ENCODE measurements at regions not wholly inside any gene's neighbourhood (a gene's known extent, or its start where the extent isn't known, plus 50 kb on each side); places are given as distances from the start of the nearest gene placed in this dataset.

DNA sequence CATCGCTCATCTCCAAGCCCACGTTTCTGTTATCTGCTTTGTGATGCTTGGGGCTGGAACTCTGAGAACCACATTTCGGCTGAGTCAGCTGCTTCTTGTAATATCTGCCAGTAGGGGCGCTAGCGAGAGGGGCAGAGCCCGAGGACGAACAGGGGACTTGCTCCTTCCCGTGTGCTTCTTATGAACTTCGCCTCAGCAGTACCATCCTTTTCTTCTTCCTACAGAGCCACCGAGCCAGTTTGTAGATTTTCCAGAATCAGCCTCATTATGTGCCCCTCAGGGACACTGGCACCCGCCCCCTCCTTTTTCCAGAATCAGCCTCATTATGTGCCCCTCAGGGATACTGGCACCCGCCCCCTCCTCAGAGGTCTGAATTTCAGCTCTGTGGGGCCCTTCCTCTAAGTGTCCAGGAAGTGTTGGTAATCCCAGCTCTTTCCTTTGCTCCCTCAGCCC, 441.7 kb upstream of the RASGEF1B start:
- no peak overlapping the region for H3K27ac Mint-ChIP-seq (ENCODE audit: low read depth, unreplicated experiment)
- peak; percentile 80 for DNase-seq (ENCODE audit: unreplicated experiment)
- H3K36me3 Mint-ChIP-seq (ENCODE audit: insufficient read depth, unreplicated experiment), result no peaks in the 10 kb centered on the region
- CTCF ChIA-PET, result interaction anchor here (0.6 to 2.3 kb wide), 9 partner anchors 9 to 209 kb away, joined by 3 to 9 read pairs (median 4); no protein-coding TSS in a partner anchor
- BruUV-seq (replicated peaks), result no TSS peak
- no peaks in the 10 kb centered on the region for H3K4me1 Mint-ChIP-seq (ENCODE audit: insufficient read depth, unreplicated experiment)
- no peak overlapping the region for H3K4me3 Mint-ChIP-seq (ENCODE audit: unreplicated experiment)
- POLR2A ChIA-PET, result interaction anchor here (1.3 kb wide), 1 partner anchor 9 kb away, joined by 3 read pairs; no protein-coding TSS in a partner anchor
- intact Hi-C loops (cut with micrococcal nuclease), result no loop called here
- TF ChIP-seq, protein P1, sequence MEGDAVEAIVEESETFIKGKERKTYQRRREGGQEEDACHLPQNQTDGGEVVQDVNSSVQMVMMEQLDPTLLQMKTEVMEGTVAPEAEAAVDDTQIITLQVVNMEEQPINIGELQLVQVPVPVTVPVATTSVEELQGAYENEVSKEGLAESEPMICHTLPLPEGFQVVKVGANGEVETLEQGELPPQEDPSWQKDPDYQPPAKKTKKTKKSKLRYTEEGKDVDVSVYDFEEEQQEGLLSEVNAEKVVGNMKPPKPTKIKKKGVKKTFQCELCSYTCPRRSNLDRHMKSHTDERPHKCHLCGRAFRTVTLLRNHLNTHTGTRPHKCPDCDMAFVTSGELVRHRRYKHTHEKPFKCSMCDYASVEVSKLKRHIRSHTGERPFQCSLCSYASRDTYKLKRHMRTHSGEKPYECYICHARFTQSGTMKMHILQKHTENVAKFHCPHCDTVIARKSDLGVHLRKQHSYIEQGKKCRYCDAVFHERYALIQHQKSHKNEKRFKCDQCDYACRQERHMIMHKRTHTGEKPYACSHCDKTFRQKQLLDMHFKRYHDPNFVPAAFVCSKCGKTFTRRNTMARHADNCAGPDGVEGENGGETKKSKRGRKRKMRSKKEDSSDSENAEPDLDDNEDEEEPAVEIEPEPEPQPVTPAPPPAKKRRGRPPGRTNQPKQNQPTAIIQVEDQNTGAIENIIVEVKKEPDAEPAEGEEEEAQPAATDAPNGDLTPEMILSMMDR (IDR thresholded peaks at IDR 0.05; ENCODE audit: unreplicated experiment), result peak; percentile 56
- no peaks in the 10 kb centered on the region for H3K9me3 Mint-ChIP-seq (ENCODE audit: unreplicated experiment)
- H3K27me3 Mint-ChIP-seq (ENCODE audit: insufficient read depth, unreplicated experiment), result no peaks in the 10 kb centered on the region

DNA sequence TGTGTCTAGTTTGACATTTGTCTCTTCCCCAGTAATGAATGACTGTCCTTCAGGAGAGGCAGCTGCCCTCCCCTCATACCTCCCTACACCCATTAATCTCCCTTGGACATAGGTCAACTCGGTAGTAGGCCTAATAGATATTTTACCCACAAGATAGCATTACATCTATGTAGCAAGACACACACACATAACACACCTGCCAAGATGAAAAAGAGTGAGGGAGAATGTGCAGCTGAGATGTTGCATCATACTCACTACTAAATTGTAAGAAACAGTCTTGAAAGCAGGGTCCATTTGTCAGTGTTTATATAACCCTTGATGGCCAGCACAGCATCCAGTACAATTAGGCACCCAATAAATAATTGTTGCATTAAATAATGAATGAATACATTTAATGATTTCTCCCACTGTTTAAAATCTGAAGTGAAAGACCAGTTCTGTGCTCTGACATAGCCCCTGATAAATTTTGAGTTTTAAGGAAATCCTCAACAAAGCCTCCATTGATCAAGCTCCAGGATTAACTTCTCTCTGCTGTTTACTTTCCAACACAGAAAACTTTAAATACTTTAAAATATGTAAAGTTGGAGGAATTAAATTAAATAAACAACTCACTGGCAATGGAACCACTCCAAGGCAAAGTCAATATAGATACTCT, 440.8 kb upstream of the RASGEF1B start:
- Mint-ChIP-seq H3K4me3 (ENCODE audit: unreplicated experiment) (no peak overlapping the region), H3K4me1 (ENCODE audit: insufficient read depth, unreplicated experiment) (no peaks in the 10 kb centered on the region), H3K9me3 (ENCODE audit: unreplicated experiment) (no peaks in the 10 kb centered on the region), H3K27ac (ENCODE audit: low read depth, unreplicated experiment) (no peak overlapping the region), H3K27me3 (ENCODE audit: insufficient read depth, unreplicated experiment) (no peaks in the 10 kb centered on the region), H3K36me3 (ENCODE audit: insufficient read depth, unreplicated experiment) (no peaks in the 10 kb centered on the region)
- no TSS peak for BruUV-seq (replicated peaks)
- intact Hi-C loops (cut with micrococcal nuclease), result no loop called here
- CTCF ChIA-PET, result interaction anchor here (0.6 to 2.3 kb wide), 6 partner anchors 8 to 736 kb away, joined by 3 to 9 read pairs (median 3); no protein-coding TSS in a partner anchor
- TF ChIP-seq, protein P1 (IDR thresholded peaks at IDR 0.05; ENCODE audit: unreplicated experiment), result no peak
- POLR2A ChIA-PET, result interaction anchor here (1.3 kb wide), 1 partner anchor 8 kb away, joined by 3 read pairs; no protein-coding TSS in a partner anchor
- DNase-seq (ENCODE audit: unreplicated experiment), result no peak

DNA sequence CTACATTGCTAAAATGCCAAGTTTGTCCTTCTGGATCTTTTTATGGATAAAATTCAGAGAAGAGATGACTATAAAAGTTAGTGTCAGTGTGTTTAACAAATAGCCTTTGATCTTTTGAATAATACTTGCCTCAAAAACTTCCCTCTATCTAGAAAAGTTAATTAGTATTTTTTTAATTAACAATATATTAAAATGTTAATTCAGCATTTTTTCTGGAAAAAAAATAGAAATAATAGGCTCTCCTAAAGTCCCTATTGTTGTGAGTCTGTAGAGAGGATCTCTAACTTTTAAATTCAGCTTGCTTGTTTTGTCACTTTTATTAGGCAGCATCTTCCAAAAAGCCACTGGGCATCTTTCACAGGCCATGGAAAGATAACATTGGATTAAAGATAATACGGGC, 435.2 kb upstream of the RASGEF1B start:
- CTCF ChIA-PET, result interaction anchor here (0.6 kb wide), 1 partner anchor 377 kb away, joined by 3 read pairs; no protein-coding TSS in a partner anchor
- Mint-ChIP-seq H3K36me3 (ENCODE audit: insufficient read depth, unreplicated experiment) (no peaks in the 10 kb centered on the region), H3K4me1 (ENCODE audit: insufficient read depth, unreplicated experiment) (no peaks in the 10 kb centered on the region), H3K9me3 (ENCODE audit: unreplicated experiment) (no peaks in the 10 kb centered on the region), H3K27me3 (ENCODE audit: insufficient read depth, unreplicated experiment) (no peaks in the 10 kb centered on the region), H3K4me3 (ENCODE audit: unreplicated experiment) (no peak overlapping the region), H3K27ac (ENCODE audit: low read depth, unreplicated experiment) (no peak overlapping the region)
- intact Hi-C loops (cut with micrococcal nuclease), result no loop called here
- no peak for DNase-seq (ENCODE audit: unreplicated experiment)
- POLR2A ChIA-PET, result no interaction called here
- BruUV-seq (replicated peaks), result no TSS peak
- TF ChIP-seq, protein P1 (IDR thresholded peaks at IDR 0.05; ENCODE audit: unreplicated experiment), result no peak

DNA sequence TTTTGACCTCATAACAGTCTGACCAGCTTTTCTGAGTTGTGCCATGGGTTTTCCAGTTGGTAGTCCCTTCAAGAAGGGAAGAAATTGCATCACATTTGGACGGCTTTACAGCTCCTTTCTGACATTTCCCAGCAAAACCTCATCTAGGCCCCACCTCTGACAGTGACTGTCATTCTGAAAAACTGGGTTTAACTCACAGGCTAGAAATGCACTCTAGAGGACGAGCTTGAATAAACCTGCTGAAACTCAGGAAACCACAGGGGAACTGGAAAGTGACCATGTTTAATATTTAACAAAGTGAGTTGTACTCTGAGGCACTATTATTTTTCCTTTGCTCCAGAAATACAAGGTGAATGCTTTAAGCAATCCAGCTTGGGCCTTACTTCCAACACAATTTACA, 434.3 kb upstream of the RASGEF1B start:
- H3K27me3 Mint-ChIP-seq (ENCODE audit: insufficient read depth, unreplicated experiment), result no peaks in the 10 kb centered on the region
- CTCF ChIA-PET, result interaction anchor here (1.3 kb wide), 1 partner anchor 362 kb away, joined by 3 read pairs; no protein-coding TSS in a partner anchor
- DNase-seq (ENCODE audit: unreplicated experiment), result no peak

More for the DNA sequence above, 434.3 kb upstream of the RASGEF1B start:
- H3K27ac Mint-ChIP-seq (ENCODE audit: low read depth, unreplicated experiment), result no peak overlapping the region
- TF ChIP-seq, protein P1 (IDR thresholded peaks at IDR 0.05; ENCODE audit: unreplicated experiment), result no peak
- H3K9me3 Mint-ChIP-seq (ENCODE audit: unreplicated experiment), result no peaks in the 10 kb centered on the region
- POLR2A ChIA-PET, result no interaction called here
- no peaks in the 10 kb centered on the region for H3K4me1 Mint-ChIP-seq (ENCODE audit: insufficient read depth, unreplicated experiment)
- H3K4me3 Mint-ChIP-seq (ENCODE audit: unreplicated experiment), result no peak overlapping the region
- intact Hi-C loops (cut with micrococcal nuclease), result no loop called here
- no peaks in the 10 kb centered on the region for H3K36me3 Mint-ChIP-seq (ENCODE audit: insufficient read depth, unreplicated experiment)
- no TSS peak for BruUV-seq (replicated peaks)
